Stomach (tissue), 4 donors: ENCODE measurements at regions not wholly inside any gene's neighbourhood (a gene's known extent, or its start where the extent isn't known, plus 50 kb on each side); places are given as distances from the start of the nearest gene placed in this dataset.

Experiments
- EP300 ChIP-seq: sonication (generic); formaldehyde crosslinking; IDR thresholded peaks from one replicate; pipeline ENCODE4 v1.6.1; 2017; ENCODE audit warnings: antibody characterized with exemption
- POLR2A ChIP-seq, 4 donors: fragments of 450-650 bp; IDR thresholded peaks; one replicate each; pipeline ENCODE4 v1.6.1; 2016; ENCODE audit warnings: antibody characterized with exemption in 4 of 4, control low read depth in 2 of 4, mild to moderate bottlenecking in 1 of 4, moderate library complexity in 1 of 4
- TF ChIP-seq, protein P1 (sequence below), 7 experiments: fragments of 450-650 bp in 4 of 7; fragments of 200-600 bp in 3 of 7; sonication (generic) in 3 of 7; IDR thresholded peaks; one replicate each; pipeline ENCODE4 v1.5.1; 2016 to 2019; ENCODE audit warnings: antibody characterized with exemption in 7 of 7, control low read depth in 2 of 7, mild to moderate bottlenecking in 1 of 7

DNA sequence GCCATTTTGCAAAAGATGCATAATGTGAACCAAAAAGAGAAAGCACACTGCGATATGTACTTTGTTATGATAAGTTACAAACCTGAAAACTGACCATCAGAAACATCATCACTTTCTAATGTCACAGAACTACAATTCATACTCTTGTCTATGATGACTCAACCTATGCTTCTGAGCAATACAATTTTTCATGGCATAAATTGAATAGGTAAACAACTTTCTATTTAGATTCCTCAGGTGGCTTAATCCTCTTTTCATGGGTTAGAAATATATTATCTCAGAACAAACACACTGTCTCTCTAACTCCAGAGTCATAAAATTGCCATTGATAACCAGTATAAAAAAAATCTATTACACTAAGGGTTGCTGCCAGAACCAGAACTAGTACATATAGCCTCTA is 1715.0 kb upstream of the FLRT2 start:
- TF ChIP-seq EP300, result no peak
- TF ChIP-seq POLR2A (IDR thresholded peaks at IDR 0.05), result no peak
- TF ChIP-seq, protein P1, sequence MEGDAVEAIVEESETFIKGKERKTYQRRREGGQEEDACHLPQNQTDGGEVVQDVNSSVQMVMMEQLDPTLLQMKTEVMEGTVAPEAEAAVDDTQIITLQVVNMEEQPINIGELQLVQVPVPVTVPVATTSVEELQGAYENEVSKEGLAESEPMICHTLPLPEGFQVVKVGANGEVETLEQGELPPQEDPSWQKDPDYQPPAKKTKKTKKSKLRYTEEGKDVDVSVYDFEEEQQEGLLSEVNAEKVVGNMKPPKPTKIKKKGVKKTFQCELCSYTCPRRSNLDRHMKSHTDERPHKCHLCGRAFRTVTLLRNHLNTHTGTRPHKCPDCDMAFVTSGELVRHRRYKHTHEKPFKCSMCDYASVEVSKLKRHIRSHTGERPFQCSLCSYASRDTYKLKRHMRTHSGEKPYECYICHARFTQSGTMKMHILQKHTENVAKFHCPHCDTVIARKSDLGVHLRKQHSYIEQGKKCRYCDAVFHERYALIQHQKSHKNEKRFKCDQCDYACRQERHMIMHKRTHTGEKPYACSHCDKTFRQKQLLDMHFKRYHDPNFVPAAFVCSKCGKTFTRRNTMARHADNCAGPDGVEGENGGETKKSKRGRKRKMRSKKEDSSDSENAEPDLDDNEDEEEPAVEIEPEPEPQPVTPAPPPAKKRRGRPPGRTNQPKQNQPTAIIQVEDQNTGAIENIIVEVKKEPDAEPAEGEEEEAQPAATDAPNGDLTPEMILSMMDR (IDR thresholded peaks at IDR 0.05), result no peak
